ENCODE measurements at regions not wholly inside any gene's neighbourhood (a gene's known extent, or its start where the extent isn't known, plus 50 kb on each side); places are given as distances from the start of the nearest gene placed in this dataset.
"Not testable (repeated sequence)": the region's sequence is repeated elsewhere in the genome, so short reads cannot be mapped to it uniquely, and the experiment has no call there.

GRCh38 chr6:137625100-137625661, 131.0 kb upstream of the OLIG3 start:
- DNase-seq: no peak

- DNase-seq: no peak
Measured at GRCh38 chr6:137625808-137626207, 131.6 kb upstream of the OLIG3 start.

DNA sequence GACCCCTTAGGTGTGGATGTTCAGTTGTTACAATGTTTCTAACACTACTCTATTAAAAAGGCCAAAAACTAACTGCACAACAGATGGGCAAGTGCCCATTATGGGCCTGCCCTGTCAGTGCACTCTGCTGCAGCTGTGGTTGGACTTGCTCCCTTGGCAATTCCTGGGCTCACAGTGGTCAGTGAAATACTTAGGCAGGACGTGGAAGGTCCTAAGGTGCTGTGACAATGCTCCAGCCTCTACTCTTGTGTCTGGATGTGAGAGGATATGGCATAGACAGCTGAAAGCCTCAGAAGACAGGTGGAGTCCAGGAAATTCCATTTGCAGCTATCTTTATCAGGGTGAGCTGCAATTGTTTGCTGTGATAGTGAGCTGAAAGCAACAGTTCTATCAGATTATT, 136.5 kb upstream of the OLIG3 start:
- no peak for DNase-seq

- no peak for DNase-seq
Measured at GRCh38 chr6:137631323-137631722, 137.1 kb upstream of the OLIG3 start.

GRCh38 chr6:137634177-137634576, 140.0 kb upstream of the OLIG3 start:
- not testable (repeated sequence) for DNase-seq

DNA sequence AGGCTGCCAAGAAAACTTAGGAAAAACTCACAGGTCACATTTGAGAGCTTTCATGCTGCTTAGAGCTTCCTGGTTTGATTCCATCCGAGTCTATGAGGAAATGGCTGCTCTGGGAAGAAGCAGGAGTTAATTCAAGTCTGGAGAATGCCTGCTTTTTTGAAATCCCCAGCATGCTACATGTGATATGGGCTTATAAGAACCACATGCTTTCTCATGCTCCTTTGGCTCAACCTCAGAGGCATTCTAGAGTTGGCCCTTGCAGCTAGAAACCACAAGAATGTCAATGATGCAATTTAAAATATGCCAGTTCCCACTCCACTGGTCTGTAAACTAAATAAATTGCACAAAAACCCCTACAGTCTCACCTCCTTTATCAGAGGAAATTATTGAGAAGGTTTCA, 142.9 kb upstream of the OLIG3 start:
- DNase-seq: no peak

GRCh38 chr6:137638926-137639706, 144.9 kb upstream of the OLIG3 start:
- DNase-seq: no peak

GRCh38 chr6:137640086-137640485, 145.9 kb upstream of the OLIG3 start:
- DNase-seq: no peak

GRCh38 chr6:137641474-137642077, 147.4 kb upstream of the OLIG3 start:
- peak; percentile 47 for DNase-seq

DNA sequence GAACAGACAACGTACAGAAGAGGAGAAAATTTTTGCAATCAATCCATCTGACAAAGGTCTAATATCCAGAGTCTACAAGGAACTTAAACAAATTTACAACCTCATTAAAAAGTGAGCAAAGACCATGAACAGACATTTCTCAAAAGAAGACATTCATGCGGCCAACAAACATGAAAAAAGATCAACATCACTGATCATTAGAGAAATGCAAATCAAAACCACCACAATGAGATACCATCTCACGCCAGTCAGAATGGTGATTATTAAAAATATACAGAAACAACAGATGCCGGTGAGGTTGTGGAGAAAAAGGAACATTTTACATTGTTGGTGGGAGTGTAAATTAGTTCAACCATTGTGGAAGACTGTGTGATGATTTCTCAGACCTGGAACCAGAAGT, 149.0 kb upstream of the OLIG3 start:
- DNase-seq: not testable (repeated sequence)

- not testable (repeated sequence) for DNase-seq
Measured at GRCh38 chr6:137643644-137644043, 149.4 kb upstream of the OLIG3 start.

DNA sequence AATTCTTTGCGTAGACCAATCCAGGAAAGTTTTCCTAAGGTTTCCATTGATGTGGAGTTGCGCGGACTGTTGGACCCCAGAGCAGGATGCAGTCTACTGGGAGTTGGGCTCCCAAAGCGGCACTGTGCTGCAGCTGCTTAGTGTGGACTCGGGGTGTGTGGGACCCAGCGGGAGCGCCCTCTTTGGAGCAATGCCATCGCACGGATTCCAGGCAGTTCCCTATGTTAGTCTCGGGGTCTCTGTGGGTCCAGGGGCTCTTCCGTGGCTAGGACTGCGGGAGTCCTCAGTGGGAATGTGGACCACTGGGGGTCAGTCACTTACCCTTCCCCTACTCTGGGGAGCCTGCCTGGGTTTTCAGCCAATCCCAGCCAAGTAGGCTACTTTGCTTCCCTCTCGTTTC, 151.7 kb upstream of the OLIG3 start:
- no peak for DNase-seq

DNA sequence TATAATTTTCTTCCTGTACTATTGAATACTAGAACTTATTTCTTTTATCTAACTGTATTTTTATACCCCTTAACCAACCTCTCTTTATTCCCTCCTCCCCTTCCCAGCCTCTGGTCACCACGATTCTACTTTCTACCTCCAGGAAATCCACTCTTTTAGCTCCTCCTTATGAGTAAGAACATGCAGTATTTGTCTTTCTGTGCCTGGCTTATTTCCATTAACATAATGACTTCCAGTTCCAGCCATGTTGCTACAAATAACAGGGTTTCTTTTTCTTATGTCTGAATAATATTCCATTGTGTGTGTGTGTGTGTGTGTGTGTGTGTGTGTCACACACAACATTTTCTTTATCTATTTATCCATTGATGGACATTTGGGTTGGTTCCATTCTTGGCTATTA, 152.3 kb upstream of the OLIG3 start:
- no peak for DNase-seq

DNA sequence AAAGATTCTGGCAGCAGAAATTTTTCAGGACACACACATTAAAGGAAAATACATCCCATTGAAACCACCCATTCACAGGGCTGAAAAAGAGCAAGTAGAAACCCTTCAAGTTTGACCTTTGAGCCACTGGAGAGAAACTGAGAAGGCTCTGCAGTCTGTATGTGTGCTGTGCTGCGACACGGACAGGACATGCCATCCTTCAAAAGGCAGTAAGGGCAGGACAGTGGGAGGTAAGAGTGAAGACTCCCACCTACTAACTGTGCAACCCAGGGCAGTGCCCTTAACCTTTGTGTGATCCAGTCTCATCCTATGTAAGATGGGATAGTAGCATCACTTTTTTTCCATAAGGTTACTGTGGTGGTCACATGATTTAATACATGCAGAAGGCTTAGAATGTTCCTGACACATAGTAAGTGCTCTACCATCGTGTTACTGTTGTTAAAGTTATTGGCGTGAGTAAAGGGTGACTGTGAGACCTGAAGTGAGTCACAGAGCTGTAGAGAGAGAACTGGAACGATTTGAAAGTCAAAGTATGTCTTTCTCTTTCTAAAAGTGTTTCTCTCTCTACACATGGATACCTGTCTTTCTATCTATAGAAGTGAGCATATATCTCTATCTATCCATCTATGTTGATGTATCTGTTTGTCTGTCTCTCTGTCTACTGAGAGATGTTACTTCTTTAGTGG, 153.7 kb upstream of the OLIG3 start:
- DNase-seq: no peak

DNA sequence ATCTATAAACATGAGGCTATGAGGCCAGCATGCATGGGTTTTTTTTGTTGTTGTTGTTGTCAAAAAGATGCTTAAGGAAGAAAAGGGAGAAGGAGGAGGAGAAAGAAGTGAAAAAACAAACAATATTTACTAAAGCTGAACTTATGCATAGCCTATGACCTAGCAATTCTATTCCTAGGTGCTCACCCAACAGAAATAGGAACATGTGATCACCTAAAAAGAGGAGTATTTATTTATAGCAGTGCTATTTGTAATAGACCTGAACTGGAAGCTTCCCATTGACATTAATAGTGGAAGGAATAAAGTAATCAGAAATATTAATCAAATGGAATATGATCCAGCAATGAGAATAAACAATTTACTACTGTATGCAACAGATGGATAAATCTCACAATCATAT, 156.5 kb upstream of the OLIG3 start:
- no peak for DNase-seq

DNA sequence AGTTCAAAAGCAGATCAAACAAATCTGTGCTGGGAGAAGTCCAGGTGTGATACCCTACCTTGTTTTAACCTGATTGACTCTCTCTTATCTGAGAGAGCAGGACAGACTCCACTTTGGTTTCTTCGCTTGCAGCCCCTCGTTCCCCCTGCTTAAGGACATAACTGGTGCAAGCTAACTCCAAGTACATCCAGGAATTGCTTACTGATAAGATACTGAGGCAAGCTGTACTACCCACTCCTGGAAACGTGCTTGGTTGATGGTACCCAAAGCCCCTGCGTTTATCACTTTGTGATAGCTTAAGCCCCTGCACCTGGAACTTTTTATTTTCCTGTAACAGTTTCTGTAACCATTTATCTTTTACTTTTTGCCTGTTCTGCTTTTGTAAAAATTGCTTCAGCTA, 157.0 kb upstream of the OLIG3 start:
- DNase-seq: no peak

DNA sequence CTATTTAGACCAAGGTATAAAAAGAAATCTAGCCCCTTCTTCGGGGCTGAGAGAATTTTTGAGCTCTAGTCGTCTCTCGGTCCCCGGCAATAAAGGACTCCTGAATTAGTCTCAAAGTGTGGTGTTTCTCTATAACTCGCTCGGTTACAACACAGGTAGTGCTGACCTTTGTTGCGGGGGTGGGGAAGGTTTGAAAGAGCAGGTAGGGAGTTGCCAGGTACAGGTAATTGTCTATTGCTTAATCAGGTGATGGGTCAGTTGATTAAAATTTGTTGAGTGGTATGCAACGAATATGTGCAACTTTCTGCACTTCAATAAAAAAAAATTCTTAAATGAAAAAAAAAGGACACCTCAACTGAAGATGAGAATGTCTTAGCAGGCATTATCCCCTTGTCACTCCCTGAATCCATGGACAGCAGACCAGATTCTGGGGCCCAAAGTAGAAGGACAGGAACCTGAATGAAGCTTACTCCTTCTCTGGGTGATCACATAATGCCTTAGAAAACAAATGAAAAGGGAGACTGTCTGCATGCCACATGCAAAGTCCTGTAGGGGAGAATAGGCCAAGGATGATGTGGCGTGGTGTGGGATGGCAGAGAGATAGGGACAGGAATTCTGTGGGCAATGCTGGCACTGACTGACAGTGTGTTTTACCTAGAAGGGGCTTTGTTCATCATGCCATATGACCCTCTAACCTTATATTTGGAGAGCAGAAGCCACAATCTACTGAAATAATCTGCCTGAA, 157.6 kb upstream of the OLIG3 start:
- no peak for DNase-seq

DNA sequence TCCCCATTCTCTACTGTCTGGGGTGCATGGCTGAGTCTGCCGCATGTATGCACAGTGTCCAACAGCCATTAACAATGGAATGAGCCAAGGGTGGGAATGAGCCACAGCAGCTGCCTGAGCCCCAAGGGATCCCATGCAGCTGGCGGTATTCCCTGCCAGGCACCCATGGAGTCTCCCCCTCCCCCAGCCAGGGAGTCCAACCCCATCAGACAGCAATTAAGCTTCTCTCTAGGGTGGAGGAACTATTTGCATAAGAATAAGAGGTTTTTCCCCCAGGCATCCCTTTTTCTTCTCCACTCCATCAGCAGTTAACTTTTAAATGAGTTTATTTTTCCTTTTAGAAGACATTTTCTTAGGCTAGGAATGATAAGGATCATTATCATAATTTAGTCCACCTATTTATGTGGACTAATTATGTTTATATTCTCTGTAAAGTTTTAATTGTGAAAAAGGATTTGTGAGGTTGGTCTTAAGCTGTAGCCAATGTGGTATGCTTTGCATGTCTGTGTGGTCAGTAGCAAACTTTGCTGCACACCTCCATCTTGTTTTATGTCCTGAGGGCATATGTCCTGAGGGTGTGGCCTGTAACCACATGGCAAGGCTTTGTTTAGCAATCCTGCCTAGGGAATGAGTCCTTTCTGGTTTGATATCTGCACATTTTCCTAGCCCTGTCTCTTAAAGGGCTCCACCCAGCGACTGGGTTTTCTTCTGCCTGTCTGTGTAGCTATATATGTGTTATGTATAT, 158.9 kb upstream of the OLIG3 start:
- DNase-seq: no peak

GRCh38 chr6:137653706-137654059, 159.5 kb upstream of the OLIG3 start:
- DNase-seq: no peak

DNA sequence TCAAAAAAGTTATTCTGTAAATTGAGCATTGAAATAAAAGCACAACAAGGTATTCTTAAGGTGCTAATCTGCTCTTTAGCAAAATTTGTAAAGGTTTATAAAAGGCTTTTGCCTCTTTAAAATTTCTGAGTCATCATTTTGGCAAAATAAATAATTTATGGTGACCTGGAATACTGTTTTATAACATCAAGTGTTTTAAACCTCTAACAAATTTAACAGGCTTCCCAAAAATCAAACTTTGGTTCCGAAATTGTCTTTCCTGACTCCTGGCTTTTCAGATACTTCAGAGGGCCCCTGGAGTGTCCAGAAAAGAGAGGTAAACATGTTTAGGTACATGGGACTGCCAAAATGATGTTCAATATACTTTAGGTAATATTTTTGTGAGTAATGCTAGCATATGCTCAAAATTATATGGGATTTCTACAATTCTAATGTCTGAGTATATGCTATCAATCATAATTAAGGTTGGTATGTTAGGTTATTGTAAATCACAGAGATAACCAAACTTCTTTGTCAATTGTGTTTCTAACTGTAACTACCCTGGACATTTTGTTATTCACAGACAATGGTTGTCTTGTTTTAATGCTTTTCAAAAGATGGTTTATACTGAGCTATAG, 160.3 kb upstream of the OLIG3 start:
- DNase-seq: no peak

DNA sequence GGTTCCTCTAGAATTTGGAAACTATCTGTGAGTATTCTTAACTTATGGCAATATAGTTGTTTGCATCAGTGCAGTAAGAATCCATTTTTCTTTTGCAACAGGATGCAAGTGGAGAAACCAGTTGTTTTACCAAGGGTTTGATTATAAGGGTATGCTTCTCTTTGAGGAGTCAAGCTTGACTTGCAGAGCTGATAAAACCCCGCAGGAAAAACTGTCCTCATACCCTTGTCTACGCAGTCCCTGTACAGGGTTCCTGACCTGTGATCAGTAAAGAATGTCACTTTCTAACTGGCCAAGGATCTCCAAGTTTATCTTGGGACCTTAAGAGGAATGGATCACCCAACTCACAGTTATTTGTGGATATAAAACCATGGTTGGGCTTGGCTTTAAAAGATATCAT, 161.1 kb upstream of the OLIG3 start:
- no peak for DNase-seq

GRCh38 chr6:137656735-137657134, 162.5 kb upstream of the OLIG3 start:
- no peak for DNase-seq

All from stimulated activated CD4-positive, alpha-beta T cell treated with anti-CD3 and anti-CD28 coated beads, Interleukin-1b, Interleukin-23, amount 100 ng/mL, for 48 hours (primary cell).